ACC112 (cell line): ENCODE measurements at regions not wholly inside any gene's neighbourhood (a gene's known extent, or its start where the extent isn't known, plus 50 kb on each side); places are given as distances from the start of the nearest gene placed in this dataset.

Experiments used
- H2AFZ ChIP-seq: fragments of 200-600 bp; sonication (generic); one replicate; pipeline ENCODE4 v1.6.0; 2017; ENCODE audit warnings: antibody characterized with exemption, low read length; ENCODE audit not compliant: unreplicated experiment
- H3K27ac ChIP-seq: fragments of 200-600 bp; sonication (generic); 2 replicates; pipeline ENCODE4 v1.5.1; 2014; ENCODE audit warnings: low read depth, mild to moderate bottlenecking, antibody characterized with exemption, low read length, moderate library complexity
- H3K27me3 ChIP-seq: fragments of 200-600 bp; sonication (generic); 2 replicates; pipeline ENCODE4 v1.6.1; 2014; ENCODE audit warnings: mild to moderate bottlenecking, antibody characterized with exemption, low read length, moderate library complexity, mixed read lengths; ENCODE audit not compliant: insufficient read depth
- H3K36me3 ChIP-seq: fragments of 200-600 bp; sonication (generic); 2 replicates; pipeline ENCODE4 v1.6.1; 2016; ENCODE audit warnings: mild to moderate bottlenecking, antibody characterized with exemption, low read length, moderate library complexity, mixed read lengths; ENCODE audit not compliant: insufficient read depth
- H3K4me1 ChIP-seq: fragments of 200-600 bp; sonication (generic); one replicate; pipeline ENCODE4 v1.6.1; 2016; ENCODE audit warnings: low read length, mixed read lengths; ENCODE audit not compliant: insufficient read depth, unreplicated experiment, control insufficient read depth
- H3K4me3 ChIP-seq: fragments of 200-600 bp; sonication (generic); 2 replicates; pipeline ENCODE4 v1.5.1; 2014; ENCODE audit warnings: mild to moderate bottlenecking, low read depth, low read length
- H3K79me2 ChIP-seq: fragments of 200-600 bp; sonication (generic); one replicate; pipeline ENCODE4 v1.6.0; 2016; ENCODE audit warnings: low read length; ENCODE audit not compliant: control insufficient read depth, unreplicated experiment, insufficient read depth

DNA sequence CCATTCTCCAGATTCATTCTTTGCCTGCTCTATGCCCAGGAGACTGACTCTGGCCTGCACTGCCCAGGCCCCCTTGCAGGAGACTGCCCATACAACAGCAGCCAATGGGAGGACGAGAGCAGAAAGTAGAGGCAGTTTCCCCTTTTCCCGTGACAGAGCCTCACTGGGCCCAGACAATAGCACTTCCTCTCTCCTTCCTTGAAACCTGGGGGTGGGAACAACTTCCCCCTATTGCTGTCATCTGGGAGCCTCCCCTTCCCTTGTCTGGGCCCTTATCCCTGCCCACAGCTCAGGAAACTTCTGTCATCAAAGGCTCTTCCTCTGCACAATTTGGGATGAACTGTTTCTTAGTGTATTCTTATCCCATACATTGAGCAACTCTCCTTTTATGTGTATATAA lies 60.8 kb upstream of the KCNJ15 start:
- Histone ChIP-seq H3K27me3 (no peaks in the 10 kb centered on the region), H3K36me3 (no peaks in the 10 kb centered on the region), H3K4me1 (no peaks in the 10 kb centered on the region), H2AFZ (no peak overlapping the region), H3K27ac (no peak overlapping the region), H3K4me3 (no peak overlapping the region), H3K79me2 (no peaks in the 10 kb centered on the region)

- H3K79me2 ChIP-seq, result no peaks in the 10 kb centered on the region
- H3K36me3 ChIP-seq, result no peaks in the 10 kb centered on the region
- H2AFZ ChIP-seq, result no peak overlapping the region
- H3K27me3 ChIP-seq, result no peaks in the 10 kb centered on the region; the same call in 1 of the 2 replicates
- no peak overlapping the region for H3K27ac ChIP-seq
- no peak overlapping the region for H3K4me3 ChIP-seq
- H3K4me1 ChIP-seq, result no peaks in the 10 kb centered on the region
These were observed 54.0 kb upstream of the KCNJ15 start for GRCh38 chr21:38202811-38203210.

- Histone ChIP-seq H3K79me2 (no peaks in the 10 kb centered on the region), H3K27ac (no peak overlapping the region), H3K36me3 (no peaks in the 10 kb centered on the region), H3K27me3 (peaks cover 4% of the 10 kb centered on the region), H3K4me1 (no peaks in the 10 kb centered on the region), H3K4me3 (no peak overlapping the region), H2AFZ (no peak overlapping the region)
These were observed 53.6 kb upstream of the KCNJ15 start for GRCh38 chr21:38203229-38203628.

DNA sequence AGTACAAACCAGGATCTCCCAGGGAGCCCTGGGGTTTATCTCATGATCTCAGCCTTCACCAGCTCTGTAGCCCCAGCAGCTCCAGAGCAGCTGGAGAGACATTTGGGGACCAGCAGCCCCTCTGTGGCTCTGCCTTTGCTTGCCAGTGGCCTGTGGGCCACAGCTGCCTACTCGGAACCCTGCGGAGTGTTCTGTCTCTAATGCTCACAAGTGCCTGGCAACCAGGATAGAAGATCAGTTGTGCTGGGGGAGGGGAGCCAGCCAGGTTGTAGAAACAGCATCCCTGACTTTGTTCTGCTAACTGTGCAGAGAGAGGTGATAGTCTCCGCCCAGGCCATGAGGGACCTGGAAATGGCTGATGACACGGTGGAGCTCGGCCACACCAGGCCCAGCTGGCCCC lies 50.9 kb upstream of the KCNJ15 start:
- H3K4me1 ChIP-seq, result no peaks in the 10 kb centered on the region
- no peak overlapping the region for H2AFZ ChIP-seq
- H3K27me3 ChIP-seq, result peaks cover 21% of the 10 kb centered on the region
- H3K27ac ChIP-seq, result no peak overlapping the region
- no peaks in the 10 kb centered on the region for H3K79me2 ChIP-seq
- H3K36me3 ChIP-seq, result no peaks in the 10 kb centered on the region
- H3K4me3 ChIP-seq, result no peak overlapping the region

- Histone ChIP-seq H3K4me1 (no peaks in the 10 kb centered on the region), H3K4me3 (no peak overlapping the region), H3K79me2 (no peaks in the 10 kb centered on the region), H2AFZ (no peak overlapping the region), H3K27me3 (peaks cover 22% of the 10 kb centered on the region), H3K36me3 (no peaks in the 10 kb centered on the region), H3K27ac (no peak overlapping the region)
These were observed 50.1 kb upstream of the KCNJ15 start for GRCh38 chr21:38206646-38207045.
